ENCODE measurements at regions not wholly inside any gene's neighbourhood (a gene's known extent, or its start where the extent isn't known, plus 50 kb on each side); places are given as distances from the start of the nearest gene placed in this dataset.

DNA sequence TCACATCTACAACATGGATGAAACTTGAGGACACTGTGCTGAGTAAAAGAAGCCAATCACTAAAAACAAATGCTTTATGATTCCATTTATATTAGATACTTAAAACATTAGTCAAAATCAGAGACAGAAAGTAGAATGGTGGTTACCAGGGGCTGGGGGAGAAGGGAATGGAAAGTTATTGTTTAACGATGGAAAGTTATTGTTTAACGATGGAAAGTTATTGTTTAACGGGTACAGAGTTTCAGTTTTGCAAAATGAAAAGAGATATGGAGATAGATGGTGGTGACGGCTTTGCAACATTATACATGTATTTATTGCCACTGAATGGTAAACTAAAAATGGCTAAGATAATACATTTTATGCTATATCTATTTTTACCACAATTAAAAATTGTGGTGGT lies 160.6 kb downstream of the TUBA3C start:
- Histone ChIP-seq H3K4me3 (no peak overlapping the region), H3K9me3 (no peaks in the 10 kb centered on the region), H3K36me3 (ENCODE audit: insufficient read depth in 1 of 2, low read depth in 1 of 2) (no peaks in the 10 kb centered on the region), H3K27me3 (ENCODE audit: insufficient read depth in 3 of 3, low read length in 2 of 3) (no peaks in the 10 kb centered on the region), H3K27ac (no peak overlapping the region), H3K4me1 (no peaks in the 10 kb centered on the region)
- WGBS, 3 donors = 59 to 67% (median 60%) methylated on average over 4 of the region's 4 CpGs
- intact Hi-C loops (cut with DNase I) = no loop called here
- TF ChIP-seq, protein P1, sequence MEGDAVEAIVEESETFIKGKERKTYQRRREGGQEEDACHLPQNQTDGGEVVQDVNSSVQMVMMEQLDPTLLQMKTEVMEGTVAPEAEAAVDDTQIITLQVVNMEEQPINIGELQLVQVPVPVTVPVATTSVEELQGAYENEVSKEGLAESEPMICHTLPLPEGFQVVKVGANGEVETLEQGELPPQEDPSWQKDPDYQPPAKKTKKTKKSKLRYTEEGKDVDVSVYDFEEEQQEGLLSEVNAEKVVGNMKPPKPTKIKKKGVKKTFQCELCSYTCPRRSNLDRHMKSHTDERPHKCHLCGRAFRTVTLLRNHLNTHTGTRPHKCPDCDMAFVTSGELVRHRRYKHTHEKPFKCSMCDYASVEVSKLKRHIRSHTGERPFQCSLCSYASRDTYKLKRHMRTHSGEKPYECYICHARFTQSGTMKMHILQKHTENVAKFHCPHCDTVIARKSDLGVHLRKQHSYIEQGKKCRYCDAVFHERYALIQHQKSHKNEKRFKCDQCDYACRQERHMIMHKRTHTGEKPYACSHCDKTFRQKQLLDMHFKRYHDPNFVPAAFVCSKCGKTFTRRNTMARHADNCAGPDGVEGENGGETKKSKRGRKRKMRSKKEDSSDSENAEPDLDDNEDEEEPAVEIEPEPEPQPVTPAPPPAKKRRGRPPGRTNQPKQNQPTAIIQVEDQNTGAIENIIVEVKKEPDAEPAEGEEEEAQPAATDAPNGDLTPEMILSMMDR (IDR thresholded peaks at IDR 0.05) = no peak
- DNase-seq = no peak
- ATAC-seq = no peak

DNA sequence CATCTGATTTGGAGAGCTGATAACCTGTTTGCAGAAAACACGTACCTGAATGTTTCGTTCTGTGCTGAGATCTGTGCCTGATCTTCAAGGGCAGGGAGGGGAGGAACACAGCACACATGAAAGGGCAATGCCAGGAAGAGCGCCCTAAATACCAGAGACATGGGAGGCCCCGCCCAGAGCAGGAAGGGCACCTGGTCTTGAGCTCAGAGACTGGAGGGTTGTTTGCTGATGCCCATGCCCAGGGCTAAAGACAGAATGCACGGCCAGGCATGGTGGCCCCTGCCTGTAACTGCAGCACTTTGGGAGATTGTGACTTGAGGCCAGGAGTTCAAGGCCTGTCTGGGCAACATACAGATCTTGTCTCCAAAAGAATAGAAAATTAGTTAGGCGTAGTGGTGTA lies 183.2 kb downstream of the TUBA3C start:
- 59 to 69% (median 66%) methylated on average over 6 of the region's 6 CpGs for WGBS, 3 donors
- intact Hi-C loops (cut with DNase I) = no loop called here
- no peaks in the 10 kb centered on the region for H3K27me3 ChIP-seq (ENCODE audit: insufficient read depth in 3 of 3, low read length in 2 of 3)
- no peaks in the 10 kb centered on the region for H3K36me3 ChIP-seq (ENCODE audit: insufficient read depth in 1 of 2, low read depth in 1 of 2)
- no peak overlapping the region for H3K4me3 ChIP-seq
- TF ChIP-seq, protein P1 (IDR thresholded peaks at IDR 0.05) = no peak
- H3K4me1 ChIP-seq = peaks cover 17% of the 10 kb centered on the region
- H3K27ac ChIP-seq = no peak overlapping the region
- H3K9me3 ChIP-seq = no peaks in the 10 kb centered on the region
- ATAC-seq = no peak
- no peak for DNase-seq

DNA sequence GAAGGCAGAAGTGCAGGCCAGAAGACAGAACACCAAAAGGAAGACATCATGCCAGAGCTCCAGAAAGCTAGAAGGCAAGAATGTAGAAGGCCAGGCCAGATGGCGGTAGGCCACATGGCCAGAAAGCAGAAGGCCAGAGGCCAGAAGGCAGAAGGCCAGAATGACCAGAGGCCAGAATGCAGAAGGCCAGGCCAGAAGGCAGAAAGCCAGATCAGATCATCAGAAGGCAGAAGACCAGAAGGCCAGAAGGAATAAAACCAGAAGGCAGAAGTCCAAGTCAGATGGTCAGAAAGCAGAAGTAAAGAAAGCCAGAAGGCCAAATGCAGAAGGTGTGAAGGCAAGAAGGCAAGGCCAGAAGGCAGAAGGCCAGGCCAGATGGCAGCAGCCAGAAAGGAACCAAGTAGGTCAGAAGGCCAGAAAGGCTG lies 185.0 kb downstream of the TUBA3C start:
- DNase-seq (peak in 1 of 2 donors; percentile 48), ATAC-seq (peak in 3 of 4 donors; percentile 19 to 45 (median 44))
- 28 to 86% (median 31%) methylated on average over 1 of the region's 1 CpG for WGBS, 3 donors
- Histone ChIP-seq H3K9me3 (no peaks in the 10 kb centered on the region), H3K27ac (no peak overlapping the region), H3K27me3 (ENCODE audit: insufficient read depth in 3 of 3, low read length in 2 of 3) (no peaks in the 10 kb centered on the region), H3K4me1 (peaks cover 17% of the 10 kb centered on the region), H3K36me3 (ENCODE audit: insufficient read depth in 1 of 2, low read depth in 1 of 2) (no peaks in the 10 kb centered on the region), H3K4me3 (no peak overlapping the region)
- TF ChIP-seq, protein P1 (IDR thresholded peaks at IDR 0.05) = no peak
- intact Hi-C loops (cut with DNase I) = no loop called here

DNA sequence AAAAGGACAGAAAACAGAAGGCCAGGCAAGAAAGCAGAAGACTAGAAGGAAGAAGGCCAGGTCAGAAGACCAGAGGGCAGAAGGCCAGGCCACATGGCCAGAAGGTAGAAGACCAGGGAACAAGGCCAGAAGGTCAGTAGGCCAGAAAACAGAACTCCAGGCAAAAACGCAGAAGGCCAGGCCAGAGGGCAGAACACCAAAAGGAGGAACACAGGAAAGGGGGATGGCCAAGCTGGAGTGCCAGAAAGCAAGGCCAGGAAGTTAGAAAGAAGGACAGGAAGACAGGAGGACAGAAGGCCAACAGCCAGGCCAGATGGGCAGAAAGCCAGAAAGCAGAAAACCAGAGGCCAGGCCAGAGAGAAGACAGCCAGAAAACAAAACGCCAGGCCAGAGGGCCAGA lies 185.4 kb downstream of the TUBA3C start:
- Histone ChIP-seq H3K27ac (no peak overlapping the region), H3K4me1 (peaks cover 17% of the 10 kb centered on the region), H3K27me3 (ENCODE audit: insufficient read depth in 3 of 3, low read length in 2 of 3) (no peaks in the 10 kb centered on the region), H3K4me3 (no peak overlapping the region), H3K36me3 (ENCODE audit: insufficient read depth in 1 of 2, low read depth in 1 of 2) (no peaks in the 10 kb centered on the region), H3K9me3 (no peaks in the 10 kb centered on the region)
- TF ChIP-seq, protein P1 (IDR thresholded peaks at IDR 0.05) = no peak
- DNase-seq (peak; percentile 26 to 61), ATAC-seq (peak in 1 of 4 donors; percentile 8)
- intact Hi-C loops (cut with DNase I) = no loop called here
- WGBS, 3 donors = 5 to 22% (median 7%) methylated on average over 2 of the region's 2 CpGs

DNA sequence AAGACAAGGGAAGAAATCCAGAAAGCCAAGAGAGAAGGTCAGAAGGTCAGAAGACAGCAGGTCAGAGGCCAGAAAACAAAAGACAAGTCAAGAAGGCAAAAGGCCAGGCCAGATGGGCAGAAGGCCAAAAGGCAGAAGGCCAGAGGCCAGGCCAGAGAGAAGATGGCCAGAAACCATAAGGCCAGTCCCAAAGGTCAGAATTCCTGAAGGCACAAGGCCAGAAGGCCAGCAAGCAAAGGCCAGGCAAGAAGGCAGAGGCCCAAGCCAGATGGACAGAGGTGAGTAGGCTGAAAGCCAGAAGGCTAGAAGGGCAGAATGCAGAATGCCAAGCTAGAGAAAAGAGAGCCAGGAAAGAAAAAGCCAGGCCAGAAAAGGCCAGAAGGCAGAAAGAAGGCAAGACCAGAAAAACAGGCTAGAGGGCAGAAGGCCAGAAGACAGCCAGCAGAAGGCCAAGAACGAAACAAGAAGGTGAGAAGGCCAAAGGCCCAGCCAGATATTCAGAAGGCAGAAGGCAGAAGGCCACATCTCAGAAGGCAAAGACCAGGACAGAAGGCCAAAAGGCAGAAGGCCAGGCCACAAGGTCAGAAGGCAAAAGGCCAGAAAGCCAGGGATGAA lies 186.3 kb downstream of the TUBA3C start:
- no peak for ATAC-seq
- Histone ChIP-seq H3K9me3 (no peaks in the 10 kb centered on the region), H3K4me1 (peaks cover 17% of the 10 kb centered on the region), H3K27me3 (ENCODE audit: insufficient read depth in 3 of 3, low read length in 2 of 3) (no peaks in the 10 kb centered on the region), H3K27ac (no peak overlapping the region), H3K4me3 (no peak overlapping the region), H3K36me3 (ENCODE audit: insufficient read depth in 1 of 2, low read depth in 1 of 2) (no peaks in the 10 kb centered on the region)
- TF ChIP-seq, protein P1 (IDR thresholded peaks at IDR 0.05) = no peak
- peak; percentile 25 to 47 for DNase-seq
- intact Hi-C loops (cut with DNase I) = no loop called here
- whole genome bisulfite sequencing, 3 donors = 27 to 67% (median 36%) methylated on average over 1 of the region's 1 CpG
